ENCODE measurements at regions not wholly inside any gene's neighbourhood (a gene's known extent, or its start where the extent isn't known, plus 50 kb on each side); places are given as distances from the start of the nearest gene placed in this dataset.

- Histone ChIP-seq H3K4me3 (ENCODE audit: low read depth, low read length) (no peak overlapping the region), H3K4me1 (no peaks in the 10 kb centered on the region), H3K36me3 (no peaks in the 10 kb centered on the region), H3K9me3 (no peaks in the 10 kb centered on the region), H3K27me3 (no peaks in the 10 kb centered on the region)
- no peak for TF ChIP-seq CTCF (IDR thresholded peaks at IDR 0.05; ENCODE audit: low read depth, low read length)
- no peak for DNase-seq
Observed at GRCh38 chr16:22677024-22677830, 136.7 kb upstream of the HS3ST2 start.

- Histone ChIP-seq H3K36me3 (no peaks in the 10 kb centered on the region), H3K27me3 (no peaks in the 10 kb centered on the region), H3K9me3 (no peaks in the 10 kb centered on the region), H3K4me1 (no peaks in the 10 kb centered on the region), H3K4me3 (ENCODE audit: low read depth, low read length) (no peak overlapping the region)
- no peak for DNase-seq
- TF ChIP-seq CTCF (IDR thresholded peaks at IDR 0.05; ENCODE audit: low read depth, low read length): no peak
Observed at GRCh38 chr16:22678311-22678710, 135.7 kb upstream of the HS3ST2 start.

- H3K27me3 ChIP-seq: no peaks in the 10 kb centered on the region
- H3K4me3 ChIP-seq (ENCODE audit: low read depth, low read length): no peak overlapping the region
- no peaks in the 10 kb centered on the region for H3K4me1 ChIP-seq
- no peak for TF ChIP-seq CTCF (IDR thresholded peaks at IDR 0.05; ENCODE audit: low read depth, low read length)
- H3K9me3 ChIP-seq: no peaks in the 10 kb centered on the region
- H3K36me3 ChIP-seq: no peaks in the 10 kb centered on the region
- no peak for DNase-seq
Observed at GRCh38 chr16:22681554-22682291, 132.2 kb upstream of the HS3ST2 start.

- Histone ChIP-seq H3K27me3 (no peaks in the 10 kb centered on the region), H3K4me1 (no peaks in the 10 kb centered on the region), H3K4me3 (ENCODE audit: low read depth, low read length) (no peak overlapping the region), H3K9me3 (no peaks in the 10 kb centered on the region), H3K36me3 (no peaks in the 10 kb centered on the region)
- no peak for TF ChIP-seq CTCF (IDR thresholded peaks at IDR 0.05; ENCODE audit: low read depth, low read length)
- DNase-seq: no peak
Observed at GRCh38 chr16:22683258-22683657, 130.7 kb upstream of the HS3ST2 start.

GRCh38 chr16:22683730-22684573 lies 130.0 kb upstream of the HS3ST2 start:
- DNase-seq: no peak
- no peak overlapping the region for H3K4me3 ChIP-seq (ENCODE audit: low read depth, low read length)
- H3K4me1 ChIP-seq: no peaks in the 10 kb centered on the region
- H3K27me3 ChIP-seq: no peaks in the 10 kb centered on the region
- TF ChIP-seq CTCF (IDR thresholded peaks at IDR 0.05; ENCODE audit: low read depth, low read length): no peak
- no peaks in the 10 kb centered on the region for H3K9me3 ChIP-seq
- H3K36me3 ChIP-seq: no peaks in the 10 kb centered on the region

Measured in BE2C (cell line).